Activated CD4-positive, alpha-beta memory T cell treated with anti-CD3 and anti-CD28 coated beads for 36 hours (primary cell): ENCODE measurements at regions not wholly inside any gene's neighbourhood (a gene's known extent, or its start where the extent isn't known, plus 50 kb on each side); places are given as distances from the start of the nearest gene placed in this dataset.
A peak's percentile ranks its signal among the peaks of the same experiment; 100 is the strongest.

Experiments
- CTCF ChIA-PET: fragments of 350-600 bp; sonication (Branson Sonifier 250); formaldehyde crosslinking; loops from one replicate; lab custom pipeline; 2021; ENCODE audit warnings: antibody characterized with exemption, inconsistent platforms; lab: Charles Lee
- POLR2A ChIA-PET: fragments of 350-600 bp; sonication (Branson Sonifier 250); formaldehyde crosslinking; loops from one replicate; lab custom pipeline; 2021; ENCODE audit warnings: antibody characterized with exemption; lab: Charles Lee
- DNase-seq: peaks from one replicate; pipeline ENCODE4 v3.0.0-alpha.2; 2020
- H3K27ac Mint-ChIP-seq: one replicate; pipeline ENCODE4 v1.8.0; 2021; ENCODE audit warnings: mixed read lengths
- H3K27me3 Mint-ChIP-seq: one replicate; pipeline ENCODE4 v1.8.0; 2021; ENCODE audit warnings: mixed read lengths
- H3K36me3 Mint-ChIP-seq: one replicate; pipeline ENCODE4 v1.8.0; 2021; ENCODE audit warnings: mixed read lengths
- H3K4me1 Mint-ChIP-seq: one replicate; pipeline ENCODE4 v1.8.0; 2021; ENCODE audit warnings: low read depth, mixed read lengths
- H3K4me3 Mint-ChIP-seq: one replicate; pipeline ENCODE4 v1.8.0; 2021; ENCODE audit warnings: mild to moderate bottlenecking, mixed read lengths
- H3K9me3 Mint-ChIP-seq: one replicate; pipeline ENCODE4 v1.8.0; 2021; ENCODE audit warnings: mixed read lengths
- intact Hi-C: fragments of 100-400 bp; cut with micrococcal nuclease; formaldehyde crosslinking; loops from one replicate; pipeline ENCODE4 v1.15.1; 2023

- Mint-ChIP-seq H3K27me3 (no peaks in the 10 kb centered on the region), H3K27ac (no peak overlapping the region), H3K9me3 (peaks cover 17% of the 10 kb centered on the region), H3K4me3 (no peak overlapping the region), H3K4me1 (peaks cover 25% of the 10 kb centered on the region), H3K36me3 (peaks cover 6% of the 10 kb centered on the region)
- POLR2A ChIA-PET = interaction anchor here (0.7 kb wide), 1 partner anchor 79 kb away, joined by 4 read pairs; no protein-coding TSS in a partner anchor
- intact Hi-C loops = no loop called here
- DNase-seq = no peak
- CTCF ChIA-PET = interaction anchor here (0.7 kb wide), 1 partner anchor 314 kb away, joined by 3 read pairs; no protein-coding TSS in a partner anchor
These were observed 188.3 kb upstream of the SLC38A2 start for GRCh38 chr12:46560874-46561273.

GRCh38 chr12:46560089-46560488 is 187.5 kb upstream of the SLC38A2 start:
- intact Hi-C loops = no loop called here
- no peak overlapping the region for H3K27ac Mint-ChIP-seq
- H3K4me1 Mint-ChIP-seq = peaks cover 30% of the 10 kb centered on the region
- H3K36me3 Mint-ChIP-seq = peaks cover 3% of the 10 kb centered on the region
- peaks cover 10% of the 10 kb centered on the region for H3K9me3 Mint-ChIP-seq
- no peak for DNase-seq
- POLR2A ChIA-PET = no interaction called here
- H3K4me3 Mint-ChIP-seq = no peak overlapping the region
- CTCF ChIA-PET = no interaction called here
- no peaks in the 10 kb centered on the region for H3K27me3 Mint-ChIP-seq

DNA sequence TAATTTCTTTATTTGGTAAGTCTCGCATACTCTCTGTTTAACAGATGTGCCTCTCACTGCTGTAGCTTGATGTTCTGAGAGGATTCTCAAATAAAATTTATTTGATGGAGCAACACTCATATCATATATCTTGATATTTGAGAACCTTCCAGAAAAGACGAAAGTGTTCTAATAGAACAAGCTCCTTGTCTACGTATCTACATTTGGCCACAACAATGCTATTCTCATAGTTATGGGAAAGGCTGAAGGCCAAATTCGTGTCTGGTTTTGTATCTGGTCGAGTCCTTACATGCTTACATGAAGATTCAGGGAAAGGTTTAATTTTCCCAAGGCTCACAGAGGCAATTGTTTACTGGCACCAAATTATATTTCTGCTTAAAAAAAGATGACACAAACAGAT is 186.7 kb upstream of the SLC38A2 start:
- intact Hi-C loops = loop anchor here (5.0 to 10.0 kb wide), 2 partner anchors 108 to 235 kb away; no protein-coding TSS in a partner anchor
- Mint-ChIP-seq H3K9me3 (peaks cover 4% of the 10 kb centered on the region), H3K4me3 (no peak overlapping the region), H3K27me3 (no peaks in the 10 kb centered on the region), H3K36me3 (no peaks in the 10 kb centered on the region), H3K4me1 (peaks cover 34% of the 10 kb centered on the region), H3K27ac (no peak overlapping the region)
- ChIA-PET POLR2A (no interaction called here), CTCF (no interaction called here)
- DNase-seq = no peak

- ChIA-PET CTCF (interaction anchor here (1.1 kb wide), 1 partner anchor 103 kb away, joined by 3 read pairs; no protein-coding TSS in a partner anchor), POLR2A (no interaction called here)
- DNase-seq = no peak
- no peak overlapping the region for H3K27ac Mint-ChIP-seq
- H3K9me3 Mint-ChIP-seq = no peaks in the 10 kb centered on the region
- intact Hi-C loops = loop anchor here (5.0 to 10.0 kb wide), 2 partner anchors 109 to 236 kb away; no protein-coding TSS in a partner anchor
- H3K27me3 Mint-ChIP-seq = no peaks in the 10 kb centered on the region
- H3K4me1 Mint-ChIP-seq = peaks cover 35% of the 10 kb centered on the region
- H3K4me3 Mint-ChIP-seq = no peak overlapping the region
- no peaks in the 10 kb centered on the region for H3K36me3 Mint-ChIP-seq
These were observed 186.1 kb upstream of the SLC38A2 start for GRCh38 chr12:46558677-46559076.

GRCh38 chr12:46557539-46558373 is 185.2 kb upstream of the SLC38A2 start:
- Mint-ChIP-seq H3K4me3 (no peak overlapping the region), H3K9me3 (no peaks in the 10 kb centered on the region), H3K27ac (no peak overlapping the region), H3K27me3 (no peaks in the 10 kb centered on the region), H3K4me1 (peaks cover 35% of the 10 kb centered on the region), H3K36me3 (no peaks in the 10 kb centered on the region)
- CTCF ChIA-PET = interaction anchor here (1.1 kb wide), 1 partner anchor 104 kb away, joined by 3 read pairs; no protein-coding TSS in a partner anchor
- DNase-seq = no peak
- intact Hi-C loops = loop anchor here (5.0 to 10.0 kb wide), 2 partner anchors 110 to 237 kb away; no protein-coding TSS in a partner anchor
- POLR2A ChIA-PET = interaction anchor here (0.6 to 1.8 kb wide), 2 partner anchors 187 to 574 kb away, joined by 3 to 5 read pairs; no protein-coding TSS in a partner anchor

- peak; percentile 17 for DNase-seq
- POLR2A ChIA-PET = interaction anchor here (0.6 to 1.8 kb wide), 5 partner anchors 33 to 573 kb away, joined by 3 to 5 read pairs (median 3); no protein-coding TSS in a partner anchor
- intact Hi-C loops = loop anchor here (5.0 to 10.0 kb wide), 2 partner anchors 110 to 238 kb away; no protein-coding TSS in a partner anchor
- no peaks in the 10 kb centered on the region for H3K9me3 Mint-ChIP-seq
- no peaks in the 10 kb centered on the region for H3K27me3 Mint-ChIP-seq
- peak overlapping the region; percentile 73 for H3K27ac Mint-ChIP-seq
- CTCF ChIA-PET = interaction anchor here (0.7 to 0.8 kb wide), 3 partner anchors 32 to 180 kb away, joined by 3 read pairs; no protein-coding TSS in a partner anchor
- H3K4me3 Mint-ChIP-seq = no peak overlapping the region
- H3K36me3 Mint-ChIP-seq = no peaks in the 10 kb centered on the region
- peaks cover 30% of the 10 kb centered on the region for H3K4me1 Mint-ChIP-seq
These were observed 184.4 kb upstream of the SLC38A2 start for GRCh38 chr12:46556819-46557524.

DNA sequence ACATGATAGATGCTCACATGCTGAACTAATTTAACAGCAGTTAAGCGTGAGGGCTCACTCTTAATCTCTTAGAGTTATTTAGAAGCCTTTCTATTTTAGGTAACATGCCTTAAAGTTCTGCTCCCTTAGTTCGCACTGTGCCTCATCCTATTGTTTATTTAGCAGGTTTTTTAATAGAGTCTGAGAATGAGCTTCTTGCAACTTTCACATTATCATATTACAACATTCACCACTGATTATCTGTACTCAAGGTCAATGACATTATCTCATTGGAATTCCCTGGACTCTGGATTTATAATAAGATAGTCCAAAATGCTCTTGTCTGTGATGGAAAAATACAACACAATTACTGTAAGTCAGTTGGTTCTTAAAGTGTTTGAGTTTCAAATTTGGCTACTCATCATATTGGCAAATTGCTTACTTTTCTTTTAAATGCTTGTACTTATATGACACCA is 183.6 kb upstream of the SLC38A2 start:
- H3K36me3 Mint-ChIP-seq = no peaks in the 10 kb centered on the region
- ChIA-PET POLR2A (interaction anchor here (0.6 to 1.8 kb wide), 5 partner anchors 32 to 186 kb away, joined by 3 to 5 read pairs (median 3); no protein-coding TSS in a partner anchor), CTCF (interaction anchor here (0.7 to 0.8 kb wide), 4 partner anchors 33 to 179 kb away, joined by 3 read pairs; no protein-coding TSS in a partner anchor)
- no peaks in the 10 kb centered on the region for H3K9me3 Mint-ChIP-seq
- no peak for DNase-seq
- no peak overlapping the region for H3K4me3 Mint-ChIP-seq
- no peaks in the 10 kb centered on the region for H3K27me3 Mint-ChIP-seq
- H3K27ac Mint-ChIP-seq = no peak overlapping the region
- intact Hi-C loops = loop anchor here (5.0 to 10.0 kb wide), 2 partner anchors 111 to 239 kb away; no protein-coding TSS in a partner anchor
- peaks cover 34% of the 10 kb centered on the region for H3K4me1 Mint-ChIP-seq

GRCh38 chr12:46555406-46555852 is 182.9 kb upstream of the SLC38A2 start:
- POLR2A ChIA-PET = interaction anchor here (0.9 to 1.8 kb wide), 2 partner anchors 42 to 185 kb away, joined by 3 to 5 read pairs; no protein-coding TSS in a partner anchor
- intact Hi-C loops = loop anchor here (5.0 to 10.0 kb wide), 2 partner anchors 112 to 239 kb away; no protein-coding TSS in a partner anchor

DNA sequence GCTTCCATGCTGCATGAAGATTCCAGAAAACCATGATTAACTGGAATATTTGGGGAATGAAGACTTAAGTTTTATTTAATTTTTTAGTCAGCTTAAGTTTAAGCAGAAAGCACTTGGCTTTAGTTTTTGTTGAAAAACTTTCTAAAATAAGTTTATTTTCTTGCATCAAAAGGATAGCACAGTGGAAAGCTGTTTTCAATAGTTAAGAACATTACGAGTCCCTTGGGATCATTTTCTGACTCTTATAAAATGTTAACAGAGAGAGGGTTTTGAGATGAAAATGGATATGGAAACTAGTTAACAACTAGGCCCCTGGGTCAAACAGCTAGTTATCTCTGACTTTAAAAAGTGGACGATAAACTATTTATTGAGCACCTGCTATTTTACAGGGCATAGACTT is 181.9 kb upstream of the SLC38A2 start:
- ChIA-PET POLR2A (no interaction called here), CTCF (no interaction called here)
- Mint-ChIP-seq H3K9me3 (no peaks in the 10 kb centered on the region), H3K4me3 (no peak overlapping the region), H3K4me1 (peaks cover 49% of the 10 kb centered on the region), H3K27me3 (no peaks in the 10 kb centered on the region), H3K36me3 (no peaks in the 10 kb centered on the region), H3K27ac (no peak overlapping the region)
- no peak for DNase-seq
- intact Hi-C loops = loop anchor here (10.0 kb wide), 1 partner anchor 240 kb away; no protein-coding TSS in a partner anchor

More at GRCh38 chr12:46555406-46555852, 182.9 kb upstream of the SLC38A2 start:
- Mint-ChIP-seq H3K9me3 (no peaks in the 10 kb centered on the region), H3K27ac (no peak overlapping the region), H3K27me3 (no peaks in the 10 kb centered on the region), H3K36me3 (no peaks in the 10 kb centered on the region), H3K4me3 (no peak overlapping the region), H3K4me1 (peaks cover 39% of the 10 kb centered on the region)
- no peak for DNase-seq
- CTCF ChIA-PET = interaction anchor here (0.8 kb wide), 1 partner anchor 38 kb away, joined by 3 read pairs; no protein-coding TSS in a partner anchor

GRCh38 chr12:46553911-46554310 is 181.3 kb upstream of the SLC38A2 start:
- no peaks in the 10 kb centered on the region for H3K9me3 Mint-ChIP-seq

GRCh38 chr12:46553266-46553665 is 180.7 kb upstream of the SLC38A2 start:
- no peaks in the 10 kb centered on the region for H3K36me3 Mint-ChIP-seq
- no peak overlapping the region for H3K27ac Mint-ChIP-seq
- H3K4me3 Mint-ChIP-seq = no peak overlapping the region
- intact Hi-C loops = loop anchor here (10.0 kb wide), 1 partner anchor 242 kb away; no protein-coding TSS in a partner anchor
- POLR2A ChIA-PET = interaction anchor here (0.9 kb wide), 1 partner anchor 29 kb away, joined by 4 read pairs; no protein-coding TSS in a partner anchor
- H3K4me1 Mint-ChIP-seq = peaks cover 61% of the 10 kb centered on the region
- no peaks in the 10 kb centered on the region for H3K27me3 Mint-ChIP-seq
- no peaks in the 10 kb centered on the region for H3K9me3 Mint-ChIP-seq
- DNase-seq = no peak
- CTCF ChIA-PET = no interaction called here

More at GRCh38 chr12:46553911-46554310, 181.3 kb upstream of the SLC38A2 start:
- Mint-ChIP-seq H3K36me3 (no peaks in the 10 kb centered on the region), H3K27me3 (no peaks in the 10 kb centered on the region), H3K27ac (no peak overlapping the region), H3K4me3 (no peak overlapping the region), H3K4me1 (peaks cover 55% of the 10 kb centered on the region)
- no peak for DNase-seq
- ChIA-PET POLR2A (interaction anchor here (0.9 kb wide), 1 partner anchor 30 kb away, joined by 4 read pairs; no protein-coding TSS in a partner anchor), CTCF (no interaction called here)
- intact Hi-C loops = loop anchor here (10.0 kb wide), 1 partner anchor 241 kb away; no protein-coding TSS in a partner anchor
